IPS-15b (cell line): ENCODE measurements at regions not wholly inside any gene's neighbourhood (a gene's known extent, or its start where the extent isn't known, plus 50 kb on each side); places are given as distances from the start of the nearest gene placed in this dataset.

ENCODE experiments used
- H3K27me3 ChIP-seq: one replicate; pipeline ENCODE4 v1.6.1; 2013; ENCODE audit warnings: low read length; ENCODE audit not compliant: control insufficient read depth, insufficient read depth
- H3K36me3 ChIP-seq: one replicate; pipeline ENCODE4 v1.6.1; 2013; ENCODE audit warnings: low read length; ENCODE audit not compliant: control insufficient read depth, insufficient read depth
- H3K4me1 ChIP-seq: one replicate; pipeline ENCODE4 v1.6.1; 2013; ENCODE audit warnings: mild to moderate bottlenecking, low read length; ENCODE audit not compliant: control insufficient read depth, insufficient read depth
- H3K4me3 ChIP-seq: one replicate; pipeline ENCODE4 v1.5.1; 2013; ENCODE audit warnings: low read depth, low read length
- H3K9ac ChIP-seq: one replicate; pipeline ENCODE4 v1.6.1; 2013; ENCODE audit warnings: low read depth, mild to moderate bottlenecking, low read length
- H3K9me3 ChIP-seq: one replicate; pipeline ENCODE4 v1.6.1; 2013; ENCODE audit warnings: mild to moderate bottlenecking, low read length; ENCODE audit not compliant: control insufficient read depth, insufficient read depth

DNA sequence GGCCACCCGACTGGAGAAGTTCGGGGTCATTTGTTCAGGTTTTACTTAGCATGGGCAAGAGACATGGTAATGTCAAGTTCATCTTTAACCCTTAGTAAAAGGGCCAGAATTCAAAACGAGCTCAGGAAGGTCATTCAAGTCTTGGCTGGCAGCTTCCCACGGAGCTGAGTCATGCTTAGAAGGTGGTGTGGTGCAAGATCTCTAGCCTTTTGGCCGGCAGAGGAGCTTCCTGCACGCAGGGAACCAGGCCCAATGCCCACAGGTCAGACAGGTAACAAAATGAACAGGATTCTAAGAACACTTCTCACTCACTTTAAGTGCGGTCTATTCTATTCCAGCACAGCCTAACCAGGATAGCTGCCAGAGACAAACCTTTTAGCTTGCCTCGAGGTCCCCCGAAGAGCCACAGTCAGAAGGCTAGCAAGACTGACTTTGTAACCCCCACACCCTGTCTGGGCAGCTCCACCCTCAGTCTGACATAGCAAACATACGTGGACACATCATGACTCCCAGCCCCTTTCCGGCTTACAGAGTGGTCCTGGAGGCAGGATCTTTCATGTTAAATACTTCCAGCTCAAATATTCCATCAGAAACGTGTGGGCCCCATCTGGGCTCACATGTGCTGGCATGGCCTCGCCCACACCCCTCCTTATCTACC, 292.7 kb downstream of the BCL11A start:
- Histone ChIP-seq H3K4me3 (no peak overlapping the region), H3K27me3 (no peaks in the 10 kb centered on the region), H3K4me1 (no peaks in the 10 kb centered on the region), H3K9me3 (no peaks in the 10 kb centered on the region), H3K36me3 (no peaks in the 10 kb centered on the region), H3K9ac (no peak overlapping the region)

- Histone ChIP-seq H3K36me3 (no peaks in the 10 kb centered on the region), H3K4me3 (no peak overlapping the region), H3K9ac (no peak overlapping the region), H3K4me1 (no peaks in the 10 kb centered on the region), H3K27me3 (no peaks in the 10 kb centered on the region), H3K9me3 (no peaks in the 10 kb centered on the region)
Measured at GRCh38 chr2:60259781-60260180, 293.7 kb downstream of the BCL11A start.

GRCh38 chr2:60252581-60253150, 300.8 kb downstream of the BCL11A start:
- Histone ChIP-seq H3K27me3 (no peaks in the 10 kb centered on the region), H3K9me3 (no peaks in the 10 kb centered on the region), H3K36me3 (no peaks in the 10 kb centered on the region), H3K9ac (no peak overlapping the region), H3K4me3 (no peak overlapping the region), H3K4me1 (no peaks in the 10 kb centered on the region)

- Histone ChIP-seq H3K9ac (no peak overlapping the region), H3K4me3 (no peak overlapping the region), H3K9me3 (no peaks in the 10 kb centered on the region), H3K36me3 (no peaks in the 10 kb centered on the region), H3K27me3 (no peaks in the 10 kb centered on the region), H3K4me1 (no peaks in the 10 kb centered on the region)
Measured at GRCh38 chr2:60251247-60251646, 302.2 kb downstream of the BCL11A start.

DNA sequence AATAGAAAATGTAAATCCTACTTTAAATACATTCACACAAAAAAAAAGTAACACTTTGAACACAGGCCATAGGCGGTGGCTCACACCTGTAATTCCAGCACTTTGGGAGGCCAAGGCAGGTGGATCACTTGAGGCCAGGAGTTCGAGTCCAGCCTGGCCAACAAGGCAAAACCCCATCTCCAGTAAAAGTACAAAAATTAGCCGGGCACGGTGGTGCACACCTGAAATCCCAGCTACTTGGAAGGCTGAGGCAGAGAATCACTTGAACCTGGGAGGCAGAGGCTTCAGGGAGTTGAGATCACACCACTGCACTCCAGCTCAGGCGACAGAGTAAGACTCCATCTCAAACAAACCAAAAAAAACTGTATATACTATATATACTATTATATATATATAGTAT, 303.6 kb downstream of the BCL11A start:
- Histone ChIP-seq H3K27me3 (no peaks in the 10 kb centered on the region), H3K4me1 (no peaks in the 10 kb centered on the region), H3K9me3 (no peaks in the 10 kb centered on the region), H3K4me3 (no peak overlapping the region), H3K36me3 (no peaks in the 10 kb centered on the region), H3K9ac (no peak overlapping the region)

DNA sequence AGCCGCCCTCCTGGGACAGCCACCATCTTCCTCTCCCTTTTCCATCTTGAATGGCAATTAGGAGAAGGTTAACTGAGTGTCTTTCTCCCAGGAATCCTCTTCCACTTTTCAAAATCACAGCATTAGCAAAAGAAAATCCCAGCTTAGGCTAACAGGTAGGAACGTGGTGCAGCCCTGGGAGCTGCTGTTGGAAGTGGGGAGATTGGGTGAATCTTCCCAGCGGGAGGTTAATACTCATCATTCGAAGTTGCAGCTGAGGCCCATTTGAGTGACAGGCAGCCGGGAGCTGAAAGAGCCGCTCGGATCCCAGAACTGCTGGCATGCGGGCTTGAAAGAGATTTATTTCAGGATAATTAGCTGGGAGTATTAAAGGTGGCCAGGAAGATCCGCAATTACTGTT, 306.0 kb downstream of the BCL11A start:
- Histone ChIP-seq H3K4me3 (no peak overlapping the region), H3K4me1 (no peaks in the 10 kb centered on the region), H3K9me3 (no peaks in the 10 kb centered on the region), H3K36me3 (no peaks in the 10 kb centered on the region), H3K27me3 (no peaks in the 10 kb centered on the region), H3K9ac (no peak overlapping the region)

GRCh38 chr2:60246583-60246982, 306.9 kb downstream of the BCL11A start:
- no peak overlapping the region for H3K9ac ChIP-seq
- H3K4me3 ChIP-seq = no peak overlapping the region
- no peaks in the 10 kb centered on the region for H3K36me3 ChIP-seq
- H3K4me1 ChIP-seq = no peaks in the 10 kb centered on the region
- no peaks in the 10 kb centered on the region for H3K27me3 ChIP-seq
- no peaks in the 10 kb centered on the region for H3K9me3 ChIP-seq

DNA sequence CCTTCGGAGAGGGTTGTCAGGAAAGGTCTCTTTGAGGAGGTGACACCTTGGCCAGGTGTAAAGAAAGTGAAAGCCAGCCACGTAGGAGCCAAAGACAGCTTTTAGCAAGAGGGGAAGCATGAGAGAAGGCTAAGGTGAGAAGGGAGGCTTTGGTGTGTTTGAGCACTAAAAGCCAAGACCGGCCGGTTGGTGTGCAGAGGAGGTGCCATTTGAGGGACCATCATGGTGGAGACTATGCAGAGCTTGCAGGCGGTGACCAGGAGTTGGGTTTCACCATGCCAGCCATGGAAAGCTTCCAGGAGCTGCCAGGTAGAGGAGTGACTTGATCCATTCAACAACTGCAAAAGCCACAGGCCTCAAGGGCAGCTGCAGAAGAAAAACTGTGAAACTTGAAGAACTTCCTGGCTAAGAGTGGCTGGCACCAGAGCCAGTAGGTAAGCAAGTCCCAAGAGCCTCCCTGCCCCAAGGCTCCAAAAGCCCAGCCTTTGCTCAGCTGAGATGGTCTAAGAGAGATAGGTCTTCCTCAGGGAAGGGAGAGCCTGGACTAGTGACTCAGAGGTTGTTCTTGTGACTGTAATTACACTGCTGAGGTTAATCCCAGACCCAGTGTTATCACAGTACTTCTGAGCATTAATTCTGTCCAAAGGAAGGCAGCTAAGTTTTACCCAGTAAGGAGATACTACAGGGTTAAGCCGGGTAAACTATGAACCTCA, 319.0 kb downstream of the BCL11A start:
- H3K4me3 ChIP-seq = no peak overlapping the region
- H3K9ac ChIP-seq = no peak overlapping the region
- H3K9me3 ChIP-seq = no peaks in the 10 kb centered on the region
- no peaks in the 10 kb centered on the region for H3K4me1 ChIP-seq
- H3K27me3 ChIP-seq = no peaks in the 10 kb centered on the region
- H3K36me3 ChIP-seq = no peaks in the 10 kb centered on the region

GRCh38 chr2:60230596-60230995, 322.9 kb downstream of the BCL11A start:
- no peaks in the 10 kb centered on the region for H3K36me3 ChIP-seq
- H3K4me3 ChIP-seq = no peak overlapping the region
- H3K27me3 ChIP-seq = no peaks in the 10 kb centered on the region
- H3K9me3 ChIP-seq = no peaks in the 10 kb centered on the region
- no peak overlapping the region for H3K9ac ChIP-seq
- H3K4me1 ChIP-seq = no peaks in the 10 kb centered on the region

DNA sequence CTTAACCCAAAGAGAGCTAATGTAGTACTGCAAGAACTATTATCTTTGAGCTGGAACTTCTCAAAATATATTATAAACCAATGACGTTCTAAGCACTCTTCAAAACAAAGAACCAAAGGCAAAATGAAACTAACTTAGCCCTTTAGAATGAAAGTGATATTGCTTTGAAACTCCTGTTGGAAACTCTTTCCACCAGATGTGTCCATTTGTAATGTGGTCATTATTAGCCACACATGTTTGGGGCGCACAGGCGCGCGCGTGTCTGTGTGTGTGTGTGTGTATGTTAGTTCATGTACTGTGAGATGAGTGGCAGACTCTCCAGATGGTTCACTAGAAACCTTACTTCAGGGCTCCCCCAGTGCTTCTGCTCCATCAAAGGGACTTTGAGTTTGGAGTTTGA, 323.4 kb downstream of the BCL11A start:
- H3K4me1 ChIP-seq = no peaks in the 10 kb centered on the region
- no peak overlapping the region for H3K9ac ChIP-seq
- no peak overlapping the region for H3K4me3 ChIP-seq
- no peaks in the 10 kb centered on the region for H3K36me3 ChIP-seq
- H3K27me3 ChIP-seq = no peaks in the 10 kb centered on the region
- no peaks in the 10 kb centered on the region for H3K9me3 ChIP-seq

GRCh38 chr2:60226943-60227342, 326.5 kb downstream of the BCL11A start:
- H3K4me1 ChIP-seq = no peaks in the 10 kb centered on the region
- no peaks in the 10 kb centered on the region for H3K27me3 ChIP-seq
- no peaks in the 10 kb centered on the region for H3K36me3 ChIP-seq
- H3K9ac ChIP-seq = no peak overlapping the region
- H3K4me3 ChIP-seq = no peak overlapping the region
- H3K9me3 ChIP-seq = no peaks in the 10 kb centered on the region

GRCh38 chr2:60226191-60226590, 327.3 kb downstream of the BCL11A start:
- Histone ChIP-seq H3K36me3 (no peaks in the 10 kb centered on the region), H3K4me1 (no peaks in the 10 kb centered on the region), H3K4me3 (no peak overlapping the region), H3K27me3 (no peaks in the 10 kb centered on the region), H3K9ac (no peak overlapping the region), H3K9me3 (no peaks in the 10 kb centered on the region)
